Left lung (tissue), 4 donors: ENCODE measurements at regions not wholly inside any gene's neighbourhood (a gene's known extent, or its start where the extent isn't known, plus 50 kb on each side); places are given as distances from the start of the nearest gene placed in this dataset.
A peak's percentile ranks its signal among the peaks of the same experiment; 100 is the strongest.

ENCODE experiments used
- ATAC-seq: fragments of 200-7000 bp; cut with Tn5 transposase; one replicate; pipeline ENCODE4 v1.9.1; 2020; ENCODE audit warnings: moderate library complexity
- DNase-seq, 4 donors: peaks; one replicate each; pipeline ENCODE4 v3.0.0-alpha.2; 2013 to 2020
- H3K27ac ChIP-seq, 2 donors: fragments of 200-600 bp; sonication (generic) in 1 of 2; one replicate each; pipeline versions ENCODE4 v1.5.0 to v1.8.0; 2020 to 2021
- H3K27me3 ChIP-seq, 2 donors: fragments of 200-600 bp; sonication (generic) in 1 of 2; one replicate each; pipeline versions ENCODE4 v1.5.0 to v1.8.0; 2020 to 2021
- H3K36me3 ChIP-seq, 2 donors: fragments of 200-600 bp; sonication (generic) in 1 of 2; one replicate each; pipeline versions ENCODE4 v1.5.0 to v1.8.0; 2020 to 2021
- H3K4me1 ChIP-seq, 2 donors: fragments of 200-600 bp; one replicate each; pipeline ENCODE4 v1.8.0; 2021
- H3K4me3 ChIP-seq, 2 donors: fragments of 200-600 bp; sonication (generic) in 1 of 2; one replicate each; pipeline versions ENCODE4 v1.5.0 to v1.8.0; 2020 to 2021; ENCODE audit warnings: mild to moderate bottlenecking in 1 of 2
- H3K9me3 ChIP-seq, 2 donors: fragments of 200-600 bp; sonication (generic) in 1 of 2; one replicate each; pipeline versions ENCODE4 v1.5.0 to v1.8.0; 2020 to 2021
- intact Hi-C, 2 donors: fragments of 100-400 bp; cut with DNase I; formaldehyde crosslinking; loops; one replicate each; pipeline versions ENCODE4 v1.11.2 to v1.14.2; 2022
- TF ChIP-seq, protein P1 (sequence below), 2 donors: fragments of 200-600 bp; sonication (generic) in 1 of 2; IDR thresholded peaks; one replicate each; pipeline versions ENCODE4 v1.5.0 to v1.8.0; 2021; ENCODE audit warnings: antibody characterized with exemption in 2 of 2
- donor health status: DM: no; HTN: yes; CAD: no.
- donor health status: DM: no; HTN: no; CAD: no.

- Histone ChIP-seq H3K9me3 (no peaks in the 10 kb centered on the region), H3K4me1 (no peaks in the 10 kb centered on the region), H3K4me3 (no peak overlapping the region), H3K36me3 (no peaks in the 10 kb centered on the region), H3K27me3 (no peaks in the 10 kb centered on the region), H3K27ac (no peak overlapping the region)
- intact Hi-C loops: no loop called here
- no peak for ATAC-seq
- TF ChIP-seq, protein P1, sequence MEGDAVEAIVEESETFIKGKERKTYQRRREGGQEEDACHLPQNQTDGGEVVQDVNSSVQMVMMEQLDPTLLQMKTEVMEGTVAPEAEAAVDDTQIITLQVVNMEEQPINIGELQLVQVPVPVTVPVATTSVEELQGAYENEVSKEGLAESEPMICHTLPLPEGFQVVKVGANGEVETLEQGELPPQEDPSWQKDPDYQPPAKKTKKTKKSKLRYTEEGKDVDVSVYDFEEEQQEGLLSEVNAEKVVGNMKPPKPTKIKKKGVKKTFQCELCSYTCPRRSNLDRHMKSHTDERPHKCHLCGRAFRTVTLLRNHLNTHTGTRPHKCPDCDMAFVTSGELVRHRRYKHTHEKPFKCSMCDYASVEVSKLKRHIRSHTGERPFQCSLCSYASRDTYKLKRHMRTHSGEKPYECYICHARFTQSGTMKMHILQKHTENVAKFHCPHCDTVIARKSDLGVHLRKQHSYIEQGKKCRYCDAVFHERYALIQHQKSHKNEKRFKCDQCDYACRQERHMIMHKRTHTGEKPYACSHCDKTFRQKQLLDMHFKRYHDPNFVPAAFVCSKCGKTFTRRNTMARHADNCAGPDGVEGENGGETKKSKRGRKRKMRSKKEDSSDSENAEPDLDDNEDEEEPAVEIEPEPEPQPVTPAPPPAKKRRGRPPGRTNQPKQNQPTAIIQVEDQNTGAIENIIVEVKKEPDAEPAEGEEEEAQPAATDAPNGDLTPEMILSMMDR (IDR thresholded peaks at IDR 0.05): no peak
- DNase-seq: no peak
Observed at GRCh38 chr9:82073551-82074543, 85.3 kb downstream of the SPATA31D1 start.

GRCh38 chr9:82080265-82080664 lies 91.7 kb downstream of the SPATA31D1 start:
- Histone ChIP-seq H3K27ac (no peak overlapping the region), H3K4me3 (no peak overlapping the region), H3K9me3 (no peaks in the 10 kb centered on the region), H3K4me1 (no peaks in the 10 kb centered on the region), H3K36me3 (no peaks in the 10 kb centered on the region), H3K27me3 (no peaks in the 10 kb centered on the region)
- TF ChIP-seq, protein P1 (IDR thresholded peaks at IDR 0.05): no peak
- intact Hi-C loops: no loop called here
- ATAC-seq (no peak), DNase-seq (no peak)

DNA sequence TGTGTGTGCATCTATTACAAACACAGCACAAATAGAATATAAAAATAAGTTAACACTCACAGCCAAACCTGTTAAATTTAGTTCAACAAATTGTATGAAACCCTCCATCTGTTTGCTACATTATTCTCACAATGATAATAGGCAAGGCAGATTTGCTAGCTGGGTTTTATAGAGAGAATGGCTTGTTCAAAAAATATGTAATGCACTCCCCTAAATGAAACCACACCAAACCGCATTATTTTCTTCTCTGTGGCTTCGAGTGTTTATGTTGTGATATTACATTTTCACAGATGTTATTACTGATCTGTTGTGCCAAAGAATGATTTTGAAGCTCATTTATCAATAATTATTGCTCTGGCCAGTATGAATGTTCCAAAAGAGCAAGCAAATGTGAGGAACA lies 92.9 kb downstream of the SPATA31D1 start:
- no peaks in the 10 kb centered on the region for H3K9me3 ChIP-seq
- ATAC-seq (no peak), DNase-seq (peak in 2 of 4 donors; percentile 5 to 15)
- H3K27me3 ChIP-seq: no peaks in the 10 kb centered on the region
- intact Hi-C loops: no loop called here
- no peak overlapping the region for H3K27ac ChIP-seq
- no peak overlapping the region for H3K4me3 ChIP-seq
- H3K36me3 ChIP-seq: no peaks in the 10 kb centered on the region
- TF ChIP-seq, protein P1 (IDR thresholded peaks at IDR 0.05): no peak
- H3K4me1 ChIP-seq: no peaks in the 10 kb centered on the region

GRCh38 chr9:82082563-82082962 lies 94.0 kb downstream of the SPATA31D1 start:
- H3K4me3 ChIP-seq: no peak overlapping the region
- H3K9me3 ChIP-seq: no peaks in the 10 kb centered on the region
- TF ChIP-seq, protein P1 (IDR thresholded peaks at IDR 0.05): no peak
- H3K27ac ChIP-seq: no peak overlapping the region
- H3K36me3 ChIP-seq: no peaks in the 10 kb centered on the region
- ATAC-seq: no peak
- no peak for DNase-seq
- intact Hi-C loops: no loop called here
- H3K27me3 ChIP-seq: no peaks in the 10 kb centered on the region
- no peaks in the 10 kb centered on the region for H3K4me1 ChIP-seq

DNA sequence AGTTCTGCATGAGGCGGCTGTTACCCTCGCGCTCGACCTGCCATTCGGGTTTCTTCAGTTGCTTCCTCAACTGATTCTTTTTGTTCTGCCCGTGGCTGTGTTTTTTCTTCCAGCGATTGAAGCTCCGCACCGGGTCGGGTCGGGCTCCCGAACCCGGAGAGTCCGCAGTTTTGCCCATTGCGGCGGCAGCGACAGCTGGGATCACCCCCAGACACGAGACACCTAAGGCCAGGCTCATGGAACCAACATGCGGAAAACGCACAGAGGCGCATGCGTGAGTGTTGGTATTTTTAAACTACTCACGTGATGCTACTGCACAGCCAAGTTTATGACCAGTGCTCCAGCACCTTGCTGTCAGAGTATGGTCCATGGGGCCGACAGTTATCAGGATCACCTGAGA lies 100.0 kb downstream of the SPATA31D1 start:
- no peaks in the 10 kb centered on the region for H3K4me1 ChIP-seq
- H3K36me3 ChIP-seq: no peaks in the 10 kb centered on the region
- H3K27ac ChIP-seq: no peak overlapping the region
- H3K9me3 ChIP-seq: no peaks in the 10 kb centered on the region
- DNase-seq (no peak), ATAC-seq (no peak)
- H3K27me3 ChIP-seq: no peaks in the 10 kb centered on the region
- TF ChIP-seq, protein P1 (IDR thresholded peaks at IDR 0.05): no peak
- intact Hi-C loops: no loop called here
- H3K4me3 ChIP-seq: no peak overlapping the region
